GM18951 (cell line): ENCODE measurements at regions not wholly inside any gene's neighbourhood (a gene's known extent, or its start where the extent isn't known, plus 50 kb on each side); places are given as distances from the start of the nearest gene placed in this dataset.

Experiments
- POLR2A ChIP-seq: IDR thresholded peaks from 4 replicates; pipeline ENCODE4 v1.6.1; 2011; ENCODE audit warnings: mild to moderate bottlenecking; ENCODE audit not compliant: insufficient read length, insufficient read depth; ENCODE audit errors: extremely low read depth
- in situ Hi-C: fragments of 300-500 bp; cut with MboI; formaldehyde crosslinking; loops from one replicate; pipeline ENCODE4 v1.12.0; 2022; ENCODE audit warnings: low sequenced_read_pairs, mixed read lengths, inconsistent platforms; ENCODE audit not compliant: unreplicated experiment

GRCh38 chr13:73891805-73892204 lies 242.4 kb downstream of the KLF12 start:
- TF ChIP-seq POLR2A, result no peak
- in situ Hi-C loops, result no loop called here

GRCh38 chr13:73883162-73883561 lies 251.0 kb downstream of the KLF12 start:
- in situ Hi-C loops, result no loop called here
- TF ChIP-seq POLR2A, result no peak

GRCh38 chr13:73880365-73880764 lies 253.8 kb downstream of the KLF12 start:
- in situ Hi-C loops, result no loop called here
- no peak for TF ChIP-seq POLR2A

GRCh38 chr13:73879346-73880015 lies 254.7 kb downstream of the KLF12 start:
- no peak for TF ChIP-seq POLR2A
- in situ Hi-C loops, result no loop called here

GRCh38 chr13:73877399-73877798 lies 256.8 kb downstream of the KLF12 start:
- TF ChIP-seq POLR2A, result no peak
- in situ Hi-C loops, result no loop called here

- TF ChIP-seq POLR2A, result no peak
- in situ Hi-C loops, result no loop called here
Measured at GRCh38 chr13:73876323-73876722, 257.9 kb downstream of the KLF12 start.

- TF ChIP-seq POLR2A, result no peak
- in situ Hi-C loops, result no loop called here
Measured at GRCh38 chr13:73873940-73874830, 260.0 kb downstream of the KLF12 start.

- in situ Hi-C loops, result no loop called here
- TF ChIP-seq POLR2A, result no peak
Measured at GRCh38 chr13:73872397-73872796, 261.8 kb downstream of the KLF12 start.

GRCh38 chr13:73870970-73871935 lies 263.0 kb downstream of the KLF12 start:
- in situ Hi-C loops, result no loop called here
- no peak for TF ChIP-seq POLR2A

- in situ Hi-C loops, result no loop called here
- no peak for TF ChIP-seq POLR2A
Measured at GRCh38 chr13:73870036-73870741, 264.0 kb downstream of the KLF12 start.

- TF ChIP-seq POLR2A, result no peak
- in situ Hi-C loops, result no loop called here
Measured at GRCh38 chr13:73865027-73865426, 269.2 kb downstream of the KLF12 start.

GRCh38 chr13:73861136-73861535 lies 273.1 kb downstream of the KLF12 start:
- in situ Hi-C loops, result no loop called here
- TF ChIP-seq POLR2A, result no peak
